ENCODE measurements at regions not wholly inside any gene's neighbourhood (a gene's known extent, or its start where the extent isn't known, plus 50 kb on each side); places are given as distances from the start of the nearest gene placed in this dataset.

GRCh38 chr20:22690000-22690399 lies 105.6 kb upstream of the FOXA2 start:
- no peak for TF ChIP-seq CTCF (IDR thresholded peaks at IDR 0.05)
- TF ChIP-seq EP300 (IDR thresholded peaks at IDR 0.05) = no peak
- TF ChIP-seq POLR2A (IDR thresholded peaks at IDR 0.05) = no peak
- TF ChIP-seq POLR2AphosphoS5 (IDR thresholded peaks at IDR 0.05) = no peak

All from sigmoid colon (tissue), 4 donors.